GM10266 (cell line): ENCODE measurements at regions not wholly inside any gene's neighbourhood (a gene's known extent, or its start where the extent isn't known, plus 50 kb on each side); places are given as distances from the start of the nearest gene placed in this dataset.

ENCODE experiments used
- DNase-seq: peaks from one replicate; pipeline ENCODE4 v3.0.0; 2012; ENCODE audit errors: extremely low spot score
- CTCF ChIP-seq: IDR thresholded peaks from 2 replicates; pipeline ENCODE4 v1.5.1; 2012; ENCODE audit warnings: mild to moderate bottlenecking, low read depth; ENCODE audit not compliant: control insufficient read depth, insufficient read depth; ENCODE audit errors: missing control alignments

- DNase-seq, result no peak
- TF ChIP-seq CTCF, result no peak
Measured at GRCh38 chr6:108734271-108734922, 113.8 kb upstream of the ARMC2 start.

GRCh38 chr6:108735310-108736001 lies 112.8 kb upstream of the ARMC2 start:
- DNase-seq, result no peak
- no peak for TF ChIP-seq CTCF

- no peak for DNase-seq
- no peak for TF ChIP-seq CTCF
Measured at GRCh38 chr6:108736002-108736361, 112.2 kb upstream of the ARMC2 start.

GRCh38 chr6:108736832-108737231 lies 111.4 kb upstream of the ARMC2 start:
- DNase-seq, result no peak

GRCh38 chr6:108737594-108738546 lies 110.4 kb upstream of the ARMC2 start:
- DNase-seq, result no peak
- TF ChIP-seq CTCF, result no peak

More at GRCh38 chr6:108736832-108737231, 111.4 kb upstream of the ARMC2 start:
- TF ChIP-seq CTCF, result no peak

GRCh38 chr6:108738684-108739416 lies 109.4 kb upstream of the ARMC2 start:
- DNase-seq, result no peak
- TF ChIP-seq CTCF, result no peak
